Renal pelvis (tissue), 1 donor: ENCODE measurements at regions not wholly inside any gene's neighbourhood (a gene's known extent, or its start where the extent isn't known, plus 50 kb on each side); places are given as distances from the start of the nearest gene placed in this dataset.

Source experiments
- DNase-seq: peaks from one replicate; pipeline ENCODE4 v3.0.0-alpha.2; 2013

DNA sequence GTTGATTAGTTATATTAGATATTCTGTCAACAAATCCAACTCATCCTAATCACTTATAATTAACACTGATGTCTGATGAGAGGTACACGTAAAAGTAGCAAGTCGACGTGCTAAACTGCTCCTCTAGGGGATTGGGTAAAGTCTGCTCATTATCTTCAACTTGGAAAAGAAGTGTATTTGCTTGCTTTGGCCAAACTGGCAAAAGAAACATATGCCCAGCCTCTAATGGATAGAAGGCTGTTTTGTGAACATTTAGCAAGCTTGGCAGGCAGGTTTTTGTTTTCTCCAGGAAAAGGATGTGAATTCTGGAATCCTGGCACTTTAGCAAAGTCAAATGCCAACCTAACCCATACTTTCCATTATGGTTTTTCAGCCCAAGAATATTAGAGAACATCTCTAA lies 264.8 kb downstream of the TBL1XR1 start:
- DNase-seq: no peak

DNA sequence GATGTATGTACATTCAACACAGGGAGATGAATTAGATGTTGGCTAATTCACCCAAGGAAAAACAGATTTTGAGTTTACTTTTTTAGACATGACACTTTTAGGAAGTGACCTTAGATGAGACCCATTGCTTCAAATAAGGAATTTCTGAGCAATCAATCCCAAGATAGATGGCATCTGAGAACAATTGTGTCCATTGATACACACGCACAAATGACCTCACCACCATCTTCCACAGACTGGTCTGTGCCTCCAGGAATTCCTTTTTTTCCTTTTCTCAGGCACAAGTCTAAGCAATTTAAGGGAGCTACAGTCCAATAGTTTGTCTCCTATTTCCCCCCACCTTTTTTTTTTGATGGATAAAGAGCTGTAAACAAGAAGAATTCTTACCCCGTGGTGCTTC lies 265.3 kb downstream of the TBL1XR1 start:
- no peak for DNase-seq

DNA sequence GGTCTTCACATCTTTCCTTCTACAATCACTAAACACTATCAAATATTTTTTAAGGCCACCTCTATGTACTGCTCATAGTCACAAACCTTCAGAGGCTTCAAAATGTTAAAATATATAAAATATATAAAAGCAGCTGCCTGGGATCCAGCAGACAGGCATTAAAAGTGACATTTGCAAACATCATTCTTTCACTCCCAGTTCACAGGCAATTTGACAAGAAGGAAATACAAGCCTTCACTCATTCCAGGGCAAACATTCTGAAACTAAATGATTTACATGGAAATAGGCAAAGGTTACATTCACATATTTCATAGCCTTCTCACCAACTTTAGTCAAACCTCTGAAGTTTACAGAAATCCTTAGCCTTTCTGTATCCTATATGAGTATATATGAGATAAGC lies 266.3 kb downstream of the TBL1XR1 start:
- no peak for DNase-seq

DNA sequence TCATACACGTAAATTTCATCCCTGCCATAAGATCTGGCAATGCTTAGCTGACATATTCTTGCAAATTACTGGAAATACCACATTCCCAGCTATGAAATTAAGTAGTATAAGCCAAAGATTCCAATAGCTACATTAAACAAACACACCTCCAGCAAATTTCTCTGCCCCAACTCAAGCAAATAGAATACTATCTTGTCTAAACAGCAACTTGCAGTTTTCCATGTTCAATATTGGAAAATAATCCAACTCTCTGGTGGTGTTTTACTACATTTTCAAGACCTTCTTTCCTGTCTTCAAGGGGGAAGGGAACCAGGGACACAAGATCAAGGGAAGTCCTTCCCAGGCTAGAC lies 268.7 kb downstream of the TBL1XR1 start:
- DNase-seq: no peak

DNA sequence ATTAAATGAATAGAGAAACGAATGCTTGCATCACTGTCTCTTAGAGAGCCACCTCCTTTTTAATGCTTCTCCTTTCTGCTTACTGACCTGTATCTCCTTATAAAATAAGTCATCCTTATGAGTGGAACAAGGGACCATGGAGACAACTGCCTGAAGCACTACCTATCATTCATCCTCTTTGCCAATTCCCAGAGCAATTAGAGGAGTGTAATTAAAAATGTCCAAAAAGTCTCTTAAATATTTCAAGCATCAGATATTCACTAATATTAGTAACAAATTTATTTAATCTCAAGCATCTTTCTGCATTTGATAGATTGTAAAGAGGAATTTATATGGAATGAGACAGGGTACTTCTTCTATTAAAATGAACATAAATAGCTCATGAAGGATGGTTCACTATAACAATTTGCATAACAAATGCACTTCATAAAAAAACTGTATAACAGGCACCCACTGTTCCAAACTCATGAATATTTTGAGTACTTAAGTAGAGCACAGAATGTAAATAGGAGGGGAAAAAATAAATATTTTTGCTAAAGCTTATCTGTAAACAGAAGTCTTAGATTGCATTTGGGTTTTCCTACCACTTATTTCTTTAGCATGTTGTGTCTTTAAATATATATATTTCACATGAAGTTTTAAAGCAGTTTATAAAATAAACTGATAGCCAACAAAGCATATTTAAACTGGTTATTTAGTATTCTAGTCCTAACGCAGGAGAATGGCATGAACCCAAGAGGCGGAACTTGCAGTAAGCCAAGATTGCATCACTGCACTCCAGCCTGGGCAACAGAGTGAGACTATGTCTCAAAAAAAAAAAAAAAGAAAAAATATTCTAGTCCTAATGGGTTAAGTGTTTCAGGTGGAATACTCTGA lies 269.3 kb downstream of the TBL1XR1 start:
- no peak for DNase-seq

DNA sequence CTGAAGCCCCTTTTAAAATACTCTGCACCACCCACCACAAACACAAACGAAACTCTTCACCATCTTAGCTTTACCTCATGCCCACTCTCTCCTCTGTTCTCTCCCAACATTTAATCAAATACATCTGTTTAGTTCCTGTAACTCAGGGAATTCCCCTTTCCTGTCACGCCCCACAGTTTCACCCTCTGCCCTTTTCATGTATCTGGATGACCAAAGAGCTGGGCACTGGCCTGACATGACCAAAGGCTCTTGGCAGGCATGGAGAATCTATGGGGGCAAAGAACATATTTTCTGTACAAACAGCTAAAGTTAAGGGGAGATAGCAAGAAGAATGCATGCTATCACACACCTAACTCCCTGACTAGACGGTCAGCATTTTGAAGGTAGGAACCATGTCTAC lies 270.0 kb downstream of the TBL1XR1 start:
- DNase-seq: no peak

DNA sequence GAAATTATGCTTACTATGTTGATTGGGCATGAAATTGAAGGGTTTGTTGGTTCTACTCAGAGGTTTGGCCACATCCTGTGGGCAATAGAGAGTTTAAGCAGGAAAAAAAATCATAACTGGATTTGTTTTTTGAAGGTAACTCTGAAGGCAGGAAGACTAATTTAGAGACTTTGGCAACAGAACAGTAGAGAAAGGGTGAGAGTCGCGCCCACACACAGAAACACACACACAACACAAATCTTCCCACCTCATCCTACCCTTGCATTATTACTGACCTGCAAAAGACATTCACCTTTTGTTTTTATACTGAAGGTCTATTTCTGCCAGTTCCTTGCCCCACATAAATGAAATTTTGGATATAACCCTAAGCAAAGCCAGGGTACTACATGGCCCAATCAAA lies 270.6 kb downstream of the TBL1XR1 start:
- no peak for DNase-seq

DNA sequence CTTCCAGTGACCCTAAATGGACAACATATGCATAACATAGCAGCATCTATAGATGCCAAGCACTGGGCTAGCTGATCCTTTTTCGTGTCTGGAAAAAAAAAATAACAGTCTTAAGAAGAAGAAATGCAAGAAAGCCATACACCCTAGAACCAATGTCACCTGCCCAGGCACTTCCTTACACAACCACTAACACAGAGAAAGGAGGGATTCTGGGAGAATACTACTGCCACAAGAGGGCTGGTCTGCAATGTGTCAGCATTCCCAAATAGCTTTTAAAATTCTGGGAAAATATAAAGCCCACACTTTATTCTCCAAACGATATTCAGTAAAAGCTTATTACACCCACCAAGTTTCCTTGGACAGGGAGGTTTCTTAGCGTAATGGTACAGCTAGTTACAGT lies 271.2 kb downstream of the TBL1XR1 start:
- DNase-seq: no peak

DNA sequence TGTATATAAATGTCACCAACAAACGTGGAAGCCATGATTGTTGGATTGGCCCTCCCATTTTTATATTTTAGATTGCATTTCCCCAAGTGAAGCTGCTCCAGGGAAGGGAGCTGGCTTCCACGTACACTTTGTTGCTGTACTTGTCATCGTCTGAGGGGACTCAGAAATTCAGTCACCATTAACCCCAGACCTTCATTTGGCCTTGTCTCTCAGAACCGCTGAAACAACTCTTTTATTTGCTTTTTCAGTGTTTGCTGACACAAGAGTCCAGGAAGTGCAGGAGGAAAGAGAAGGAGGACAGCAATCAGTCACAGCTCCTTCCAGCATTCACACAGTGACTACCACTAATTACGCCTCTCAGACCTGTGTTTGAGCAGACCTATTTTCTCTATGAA lies 276.5 kb downstream of the TBL1XR1 start:
- peak; percentile 51 for DNase-seq

DNA sequence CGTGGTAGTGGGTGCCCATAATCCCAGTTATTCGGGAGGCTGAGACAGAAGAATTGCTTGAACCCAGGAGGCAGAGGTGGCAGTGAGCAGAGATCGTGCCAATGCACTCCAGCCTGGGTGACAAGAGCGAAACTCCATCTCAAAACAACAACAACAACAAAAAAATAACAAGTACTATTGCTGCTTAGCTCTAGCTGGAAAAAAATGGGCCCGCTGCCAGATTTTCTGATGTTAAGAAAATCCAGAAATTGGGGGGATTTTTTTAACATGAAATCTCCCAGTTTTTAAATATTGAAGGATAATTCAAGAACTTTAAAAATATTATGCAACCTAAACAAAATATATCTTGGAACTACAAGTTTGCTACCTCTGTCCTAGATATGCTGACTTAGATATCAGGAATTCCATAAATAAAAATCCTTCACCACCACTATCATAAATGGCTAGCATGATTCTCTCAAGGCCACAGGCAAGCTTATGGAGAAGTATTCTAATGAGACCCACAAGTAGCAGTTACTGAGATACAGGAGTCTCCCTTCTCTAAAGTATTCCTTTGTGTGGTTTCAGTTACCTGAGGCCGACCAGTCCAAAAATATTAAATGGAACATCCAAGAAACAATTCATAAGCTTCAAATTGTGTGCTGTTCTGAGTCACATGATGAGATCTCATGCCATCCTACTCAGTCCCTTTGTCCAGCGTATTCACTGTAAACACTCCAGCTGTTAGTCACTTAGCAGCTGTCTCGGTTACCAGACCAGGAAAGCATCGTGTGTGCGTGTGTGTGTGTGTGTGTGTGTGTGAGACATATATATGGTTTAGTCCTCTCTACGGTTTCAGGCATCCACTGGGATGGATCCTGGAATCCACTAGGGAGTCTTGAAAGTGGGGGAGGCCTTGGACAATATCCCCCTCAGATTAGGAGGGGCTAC lies 277.2 kb downstream of the TBL1XR1 start:
- DNase-seq: peak; percentile 56

DNA sequence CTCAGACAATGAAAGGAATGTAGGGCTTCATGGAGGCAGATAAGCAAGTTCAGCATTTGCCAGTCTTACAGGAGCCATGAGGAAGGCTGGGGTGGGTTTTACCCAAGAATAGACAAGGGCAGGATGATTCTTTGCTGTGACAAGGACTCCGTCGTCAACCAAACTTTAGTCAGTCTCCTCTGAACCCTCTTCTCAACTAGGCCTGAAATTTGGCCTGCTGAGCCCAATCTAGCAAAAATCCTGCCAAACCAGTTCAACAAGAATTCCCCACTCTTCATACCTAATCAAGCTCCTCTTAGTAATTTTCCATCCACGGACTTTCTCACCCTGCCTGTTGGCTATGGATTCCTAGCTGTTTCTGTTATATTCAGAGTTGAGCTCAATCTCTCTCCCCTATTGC lies 280.5 kb downstream of the TBL1XR1 start:
- peak; percentile 34 for DNase-seq

DNA sequence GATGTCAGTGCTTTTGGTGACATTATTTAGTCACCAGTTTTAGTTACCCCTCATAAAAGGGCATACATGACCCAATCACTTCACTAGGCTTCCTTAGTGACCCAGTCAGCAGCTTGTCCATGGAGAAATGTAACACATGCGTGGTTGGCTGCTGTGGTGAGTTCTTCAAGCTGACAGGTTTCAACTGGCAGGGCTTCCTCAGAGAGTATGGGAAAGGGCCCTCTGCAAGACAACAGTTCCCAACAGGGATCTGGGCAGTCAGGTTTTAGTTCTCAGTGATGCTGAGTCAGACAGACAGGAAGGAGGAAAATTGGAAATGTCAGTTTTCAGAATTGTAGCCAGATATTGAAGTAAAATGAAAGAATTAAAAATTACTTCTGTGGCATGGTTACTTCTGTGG lies 282.5 kb downstream of the TBL1XR1 start:
- no peak for DNase-seq

DNA sequence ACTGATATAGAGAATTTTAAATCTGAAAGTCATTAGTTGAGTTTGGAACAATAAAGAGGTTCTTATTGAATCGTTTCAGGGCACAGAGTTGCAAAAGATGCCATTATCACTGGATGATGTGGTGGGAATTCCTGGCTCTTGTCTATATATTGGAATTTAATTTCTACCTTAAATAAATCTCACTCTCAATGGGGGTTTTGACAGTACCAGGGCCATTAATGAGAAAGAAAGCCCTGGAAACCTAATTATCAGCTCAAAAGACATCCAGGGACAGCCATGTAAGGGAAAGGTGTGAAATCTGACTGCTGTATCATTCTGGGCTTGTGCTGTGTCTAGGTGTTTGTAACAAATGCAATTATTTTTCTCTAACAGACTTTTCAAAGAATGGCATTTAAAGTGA lies 285.7 kb downstream of the TBL1XR1 start:
- no peak for DNase-seq

DNA sequence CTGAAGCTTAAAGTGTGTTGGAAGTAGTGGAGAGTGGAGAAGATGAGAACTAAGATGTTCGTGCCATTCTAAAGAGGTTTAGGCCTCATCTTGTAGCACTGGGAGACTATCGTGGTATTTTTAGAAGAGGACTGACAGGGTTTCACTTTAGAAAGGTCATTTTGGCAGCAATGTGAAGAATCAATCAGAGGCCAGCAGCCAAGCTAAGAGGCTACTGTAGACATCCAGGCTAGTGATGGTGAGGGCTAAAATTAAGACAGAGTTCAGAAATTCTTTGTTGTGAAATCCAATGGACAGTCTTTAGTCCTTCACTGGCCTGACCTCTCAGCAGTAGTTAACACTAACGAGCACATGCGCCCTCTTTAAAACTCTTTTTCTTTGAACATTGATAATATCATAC lies 288.2 kb downstream of the TBL1XR1 start:
- no peak for DNase-seq

DNA sequence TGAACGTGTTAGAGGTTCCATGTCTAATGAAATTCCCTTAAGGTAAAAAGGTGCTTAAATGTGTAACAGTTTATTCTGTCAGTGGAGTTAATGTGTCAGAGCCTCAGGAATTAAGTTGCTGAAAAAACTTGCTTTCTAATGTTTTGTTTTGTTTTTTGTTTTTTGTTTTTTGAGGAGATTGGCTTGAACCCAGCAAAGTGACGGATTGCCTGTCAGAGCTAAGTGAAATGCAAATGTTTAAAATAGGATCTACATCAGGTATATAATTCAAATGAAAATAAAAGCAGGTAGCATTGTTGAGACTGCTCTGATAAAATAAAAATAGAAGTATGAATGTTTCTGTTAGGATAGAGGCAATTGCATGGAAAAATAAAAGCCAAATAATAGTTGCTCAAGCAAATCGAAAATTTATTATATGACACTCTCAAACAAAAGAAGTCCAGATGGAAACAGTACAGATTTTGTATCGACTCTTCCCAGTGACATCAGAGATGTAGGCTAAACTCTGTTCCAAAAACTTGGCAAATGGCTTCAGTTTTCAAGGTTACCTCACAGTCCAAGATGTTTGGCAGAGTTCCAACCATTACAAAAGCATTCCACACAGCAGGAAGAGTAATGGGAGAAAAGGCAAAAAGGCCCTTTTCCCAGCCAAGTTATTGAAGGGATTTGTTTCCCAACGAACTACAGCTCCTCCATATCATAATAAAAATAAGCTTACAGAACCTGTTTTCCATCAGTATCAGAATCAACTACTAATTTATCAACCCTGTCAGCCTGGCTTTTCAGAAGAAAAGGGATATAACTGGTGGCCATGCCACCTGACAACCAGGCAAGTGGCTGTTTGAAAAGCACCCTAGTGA lies 291.0 kb downstream of the TBL1XR1 start:
- DNase-seq: peak; percentile 78

DNA sequence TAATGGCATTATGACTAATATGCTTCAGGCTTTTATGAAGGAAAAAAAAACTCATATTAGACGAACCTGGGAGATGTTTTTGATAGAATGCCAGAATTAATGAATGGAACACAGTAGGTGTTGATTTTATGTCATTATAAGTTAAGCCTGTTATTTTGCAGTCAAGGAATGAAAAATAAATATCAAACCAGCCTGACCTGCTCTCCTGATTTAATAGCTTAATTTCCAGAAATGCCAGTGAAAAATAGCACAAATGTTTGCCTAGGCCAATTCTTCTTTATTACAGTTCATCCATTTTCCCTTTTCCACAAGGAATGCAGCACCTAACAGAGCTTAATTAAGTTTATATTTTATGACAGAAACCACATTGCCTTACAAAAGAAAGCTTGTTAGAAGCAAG lies 292.0 kb downstream of the TBL1XR1 start:
- no peak for DNase-seq

DNA sequence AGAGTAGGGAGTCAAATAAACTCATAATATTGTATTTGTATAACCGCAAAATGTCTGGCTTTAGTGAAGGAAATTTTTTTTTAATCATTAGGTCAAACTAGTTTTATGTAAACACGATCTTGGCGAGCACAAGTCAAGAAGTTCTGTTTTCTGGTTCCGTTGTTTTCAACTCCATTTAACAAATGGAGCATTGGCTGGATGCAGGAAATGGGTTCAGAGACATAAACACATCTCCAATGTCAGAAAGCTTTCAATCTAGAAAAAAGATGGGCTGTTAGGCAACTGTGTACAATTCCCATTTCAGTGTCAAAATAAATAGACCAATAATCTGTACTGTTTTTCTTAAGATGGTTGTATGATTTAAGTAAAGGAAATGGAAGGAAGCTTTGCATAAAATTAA lies 292.8 kb downstream of the TBL1XR1 start:
- no peak for DNase-seq

DNA sequence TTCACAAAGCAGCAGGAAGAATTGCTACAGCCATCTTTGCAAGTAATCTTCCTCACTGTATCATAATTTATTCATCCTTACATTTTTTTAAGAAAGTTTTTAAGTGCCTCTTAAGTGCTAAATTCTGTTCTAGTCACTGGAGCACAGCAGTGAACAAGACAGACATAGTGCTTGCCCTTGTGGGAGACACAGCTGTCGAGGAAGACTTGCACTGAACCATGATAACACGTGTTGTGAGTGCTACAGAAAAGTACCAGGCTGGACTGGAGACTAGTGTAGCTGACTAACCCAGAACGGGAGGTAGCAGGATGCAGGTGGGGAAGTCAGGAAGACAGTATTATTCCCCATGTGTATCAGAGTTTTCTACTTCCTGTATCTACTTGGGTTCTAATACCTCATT lies 300.6 kb downstream of the TBL1XR1 start:
- DNase-seq: no peak

DNA sequence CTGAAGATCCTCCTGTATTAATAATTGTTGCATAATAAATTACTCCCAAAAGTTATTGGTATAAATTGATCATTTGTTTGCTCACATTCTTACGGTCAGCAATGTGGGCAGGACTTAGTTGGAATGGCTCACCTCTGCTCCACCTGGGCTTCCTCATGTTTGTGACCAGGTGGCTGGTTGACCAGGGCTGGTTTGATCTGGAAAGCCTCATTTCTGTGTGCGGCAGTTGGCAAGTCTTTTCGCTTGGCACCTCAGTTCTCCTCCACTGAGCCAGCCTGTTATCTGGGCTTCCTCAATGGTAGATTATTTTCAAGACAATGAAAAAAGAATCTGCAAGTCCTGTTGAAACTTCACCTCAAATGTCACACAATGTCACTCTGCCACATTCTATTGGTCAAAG lies 301.1 kb downstream of the TBL1XR1 start:
- no peak for DNase-seq

DNA sequence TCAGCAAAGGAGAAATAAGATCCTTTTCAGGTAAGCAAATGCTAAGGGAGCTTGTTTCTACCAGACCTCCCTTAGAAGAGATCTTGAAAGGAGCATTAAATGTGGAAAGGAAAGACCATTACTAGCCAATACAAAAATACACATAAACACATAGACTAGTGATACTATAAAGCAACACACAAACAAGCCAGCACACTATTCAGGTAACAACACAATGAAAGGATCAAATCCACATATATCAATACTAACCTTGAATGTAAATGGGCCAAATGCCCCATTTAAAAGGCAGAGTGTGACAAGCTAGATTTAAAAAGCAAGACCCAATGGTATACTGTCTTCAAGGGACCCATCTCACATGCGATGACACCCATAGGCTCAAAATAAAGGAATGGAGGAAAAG lies 317.6 kb downstream of the TBL1XR1 start:
- DNase-seq: no peak

DNA sequence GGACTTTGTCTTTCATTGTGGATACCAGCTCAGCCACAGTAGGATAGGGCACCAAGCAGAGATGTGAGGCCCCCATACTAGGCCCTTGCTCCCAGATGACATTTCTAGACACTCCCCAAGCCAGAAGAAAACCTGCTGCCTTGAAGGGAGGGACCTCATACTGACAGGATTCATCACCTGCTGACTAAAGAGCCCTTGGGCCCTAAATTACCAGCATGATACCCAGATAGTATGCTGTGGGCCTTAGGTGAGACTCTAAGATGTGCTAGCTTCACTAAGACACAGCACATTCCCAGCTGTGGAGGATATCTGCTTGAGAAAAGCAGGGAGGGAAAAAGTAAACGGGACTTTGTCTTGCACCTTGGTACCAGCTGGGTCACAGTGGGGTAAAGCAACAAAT lies 324.0 kb downstream of the TBL1XR1 start:
- no peak for DNase-seq

DNA sequence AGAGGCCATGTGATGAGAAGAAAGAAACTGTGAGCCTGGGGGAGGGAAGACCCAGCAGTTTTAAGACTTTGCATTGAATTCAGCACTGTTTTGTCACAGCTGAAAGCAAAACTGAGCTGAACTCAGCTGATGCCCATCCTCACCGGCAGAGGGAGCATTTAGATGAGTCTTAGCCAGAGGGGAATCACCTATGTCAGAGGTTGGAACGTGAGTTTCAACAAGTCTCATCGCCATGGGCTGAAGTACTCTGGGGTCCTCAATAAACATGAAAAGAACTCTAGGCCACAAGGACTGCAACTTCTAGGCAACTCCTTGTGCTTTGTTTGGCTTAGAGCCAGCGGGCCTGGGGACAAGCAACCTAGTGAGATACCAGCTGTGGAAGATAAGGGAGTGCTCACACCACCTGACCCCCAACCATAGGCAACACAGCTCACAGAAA lies 324.5 kb downstream of the TBL1XR1 start:
- DNase-seq: peak; percentile 33
